Lower leg skin (tissue), 4 donors: ENCODE measurements at regions not wholly inside any gene's neighbourhood (a gene's known extent, or its start where the extent isn't known, plus 50 kb on each side); places are given as distances from the start of the nearest gene placed in this dataset.

ENCODE experiments used
- DNase-seq, 2 donors: peaks; one replicate each; pipeline ENCODE4 v3.0.0-alpha.2; 2019; ENCODE audit warnings: low spot score in 2 of 2
- H3K4me3 ChIP-seq: fragments of 200-600 bp; sonication (generic); 2 replicates; pipeline ENCODE4 v1.5.1; 2017; ENCODE audit warnings: mild to moderate bottlenecking, low read depth; ENCODE audit not compliant: poor library complexity, severe bottlenecking
- POLR2A ChIP-seq, 2 donors: fragments of 450-650 bp; IDR thresholded peaks; one replicate each; pipeline ENCODE4 v1.6.1; 2016 to 2017; ENCODE audit warnings: antibody characterized with exemption in 2 of 2, mild to moderate bottlenecking in 1 of 2, moderate library complexity in 1 of 2
- WGBS, 2 donors: methylation state at CpG; one replicate each; pipeline ENCODE4 v1.1.5; 2018; 5-methylcytosine and 5-hydroxymethylcytosine counted together
- intact Hi-C: fragments of 100-400 bp; cut with DNase I; formaldehyde crosslinking; loops from one replicate; pipeline ENCODE4 v1.15.0; 2023; ENCODE audit warnings: low total_unique reads
- TF ChIP-seq, protein P1 (sequence below), 3 donors: fragments of 450-650 bp; IDR thresholded peaks; one replicate each; pipeline ENCODE4 v1.5.1; 2016; ENCODE audit warnings: antibody characterized with exemption in 3 of 3, mild to moderate bottlenecking in 3 of 3, moderate library complexity in 2 of 3

DNA sequence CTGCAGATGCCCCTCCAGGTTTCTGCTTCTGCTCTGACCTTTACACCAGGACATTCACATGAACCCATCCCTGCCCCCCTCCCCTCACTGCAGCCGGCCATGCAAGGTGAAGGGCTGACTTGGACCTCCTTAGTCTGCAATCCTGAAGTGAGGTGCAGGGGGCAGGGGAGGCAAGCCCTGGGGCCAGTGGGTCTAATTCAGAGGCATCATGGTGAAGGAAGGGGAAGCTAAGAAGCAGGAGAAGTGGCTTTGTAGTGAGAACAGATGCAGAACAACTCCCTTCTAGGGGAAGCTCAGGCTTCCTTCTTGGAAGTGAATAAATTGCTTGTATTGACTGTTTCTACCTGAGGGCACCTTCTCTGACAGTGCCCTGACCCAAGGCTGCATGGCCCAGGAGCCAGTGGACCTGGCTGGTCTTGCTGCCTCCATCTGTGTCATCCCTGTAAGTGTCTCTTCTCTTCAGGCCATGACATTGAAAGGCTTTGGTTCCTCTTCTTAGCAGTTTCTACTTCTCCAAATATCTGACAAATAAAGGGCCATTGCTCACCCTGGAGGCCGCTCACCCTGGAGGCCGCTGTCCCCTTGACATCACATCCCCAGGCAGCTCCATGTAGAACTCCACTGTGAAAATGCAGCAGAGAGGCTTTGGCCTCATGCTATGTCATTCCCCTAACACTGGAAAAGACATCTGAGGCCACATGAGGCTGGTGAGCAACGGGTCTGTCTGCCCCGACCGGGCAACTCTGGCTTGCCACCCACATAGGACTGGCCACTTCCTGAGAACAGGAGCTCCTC is 55.3 kb downstream of the GADD45G start:
- intact Hi-C loops: no loop called here
- no peak for DNase-seq
- WGBS, 2 donors: 84 to 88% methylated on average over 5 to 6 of the region's 6 CpGs
- no peak overlapping the region for H3K4me3 ChIP-seq
- no peak for TF ChIP-seq POLR2A (IDR thresholded peaks at IDR 0.05)
- TF ChIP-seq, protein P1, sequence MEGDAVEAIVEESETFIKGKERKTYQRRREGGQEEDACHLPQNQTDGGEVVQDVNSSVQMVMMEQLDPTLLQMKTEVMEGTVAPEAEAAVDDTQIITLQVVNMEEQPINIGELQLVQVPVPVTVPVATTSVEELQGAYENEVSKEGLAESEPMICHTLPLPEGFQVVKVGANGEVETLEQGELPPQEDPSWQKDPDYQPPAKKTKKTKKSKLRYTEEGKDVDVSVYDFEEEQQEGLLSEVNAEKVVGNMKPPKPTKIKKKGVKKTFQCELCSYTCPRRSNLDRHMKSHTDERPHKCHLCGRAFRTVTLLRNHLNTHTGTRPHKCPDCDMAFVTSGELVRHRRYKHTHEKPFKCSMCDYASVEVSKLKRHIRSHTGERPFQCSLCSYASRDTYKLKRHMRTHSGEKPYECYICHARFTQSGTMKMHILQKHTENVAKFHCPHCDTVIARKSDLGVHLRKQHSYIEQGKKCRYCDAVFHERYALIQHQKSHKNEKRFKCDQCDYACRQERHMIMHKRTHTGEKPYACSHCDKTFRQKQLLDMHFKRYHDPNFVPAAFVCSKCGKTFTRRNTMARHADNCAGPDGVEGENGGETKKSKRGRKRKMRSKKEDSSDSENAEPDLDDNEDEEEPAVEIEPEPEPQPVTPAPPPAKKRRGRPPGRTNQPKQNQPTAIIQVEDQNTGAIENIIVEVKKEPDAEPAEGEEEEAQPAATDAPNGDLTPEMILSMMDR (IDR thresholded peaks at IDR 0.05): no peak

DNA sequence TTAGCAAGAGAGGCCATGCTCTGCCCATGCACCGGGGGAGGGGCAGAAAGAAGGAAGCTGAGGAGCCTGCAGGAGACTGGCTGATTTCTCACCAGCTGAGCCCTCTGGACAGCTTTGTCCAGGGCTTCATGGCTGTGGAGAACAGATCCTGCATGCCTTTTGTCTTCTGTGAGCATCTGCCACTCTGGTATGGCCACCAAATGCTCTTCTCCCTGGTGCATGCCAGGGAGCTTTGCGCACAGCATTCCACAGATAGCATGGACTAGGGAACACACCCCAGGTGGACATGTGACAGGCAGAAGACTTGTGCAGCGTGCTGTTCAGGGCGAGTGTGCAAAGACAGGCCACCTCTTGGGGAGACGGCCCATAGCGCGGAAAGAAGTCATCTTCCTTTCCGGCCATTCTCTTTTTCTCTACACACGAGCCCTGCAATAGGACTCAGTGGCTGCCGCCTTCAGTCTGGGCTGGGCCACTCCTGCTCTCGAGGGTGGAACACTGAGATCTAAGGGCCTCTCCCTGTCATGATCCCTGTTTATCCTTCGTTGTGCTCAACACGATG is 56.7 kb downstream of the GADD45G start:
- intact Hi-C loops: no loop called here
- peak in 1 of 2 donors; percentile 84 for DNase-seq
- 21 to 43% methylated on average over 13 of the region's 13 CpGs for WGBS, 2 donors
- TF ChIP-seq, protein P1 (IDR thresholded peaks at IDR 0.05): no peak
- no peak for TF ChIP-seq POLR2A (IDR thresholded peaks at IDR 0.05)
- H3K4me3 ChIP-seq: no peak overlapping the region

DNA sequence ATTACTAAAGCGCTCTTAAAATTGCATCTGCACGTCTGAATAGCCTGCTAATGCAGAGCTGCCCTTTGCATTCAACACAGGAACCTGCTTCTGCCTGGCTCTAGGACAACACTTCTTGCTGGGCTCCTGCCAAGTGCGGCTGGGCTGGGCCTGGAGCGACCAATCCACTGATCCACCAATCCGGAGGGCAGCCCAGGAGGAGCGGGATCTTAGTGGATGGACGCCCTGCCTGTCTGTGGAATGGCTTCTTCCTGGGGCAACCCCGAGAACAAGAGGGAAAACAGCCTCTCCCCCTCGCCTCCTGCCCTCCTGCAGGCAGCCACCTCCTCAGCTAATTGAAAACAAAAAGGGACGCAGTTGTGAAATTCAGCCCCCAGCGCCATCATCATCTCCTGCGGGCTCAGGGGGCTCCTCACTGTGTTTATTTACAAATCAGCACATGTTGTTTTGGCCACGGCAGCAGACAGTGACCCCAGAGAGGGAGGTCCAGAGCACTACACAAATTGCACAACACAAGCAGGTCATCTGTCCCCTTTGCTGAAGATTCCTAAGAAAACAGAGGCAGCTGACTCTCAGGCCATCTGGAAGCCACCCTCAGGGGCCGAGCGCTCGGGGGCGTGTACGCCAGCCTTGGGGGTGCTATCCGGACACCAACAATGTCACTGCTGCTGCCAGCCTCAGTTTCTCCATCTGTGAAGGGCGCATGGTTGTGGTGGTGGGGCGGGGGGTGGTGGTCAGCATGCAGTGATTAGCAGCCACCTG is 57.3 kb downstream of the GADD45G start:
- no peak overlapping the region for H3K4me3 ChIP-seq
- TF ChIP-seq POLR2A (IDR thresholded peaks at IDR 0.05): no peak
- TF ChIP-seq, protein P1 (IDR thresholded peaks at IDR 0.05): no peak
- WGBS, 2 donors: 35 to 47% methylated on average over 17 to 21 of the region's 21 CpGs
- DNase-seq: peak; percentile 94 to 99
- intact Hi-C loops: no loop called here

DNA sequence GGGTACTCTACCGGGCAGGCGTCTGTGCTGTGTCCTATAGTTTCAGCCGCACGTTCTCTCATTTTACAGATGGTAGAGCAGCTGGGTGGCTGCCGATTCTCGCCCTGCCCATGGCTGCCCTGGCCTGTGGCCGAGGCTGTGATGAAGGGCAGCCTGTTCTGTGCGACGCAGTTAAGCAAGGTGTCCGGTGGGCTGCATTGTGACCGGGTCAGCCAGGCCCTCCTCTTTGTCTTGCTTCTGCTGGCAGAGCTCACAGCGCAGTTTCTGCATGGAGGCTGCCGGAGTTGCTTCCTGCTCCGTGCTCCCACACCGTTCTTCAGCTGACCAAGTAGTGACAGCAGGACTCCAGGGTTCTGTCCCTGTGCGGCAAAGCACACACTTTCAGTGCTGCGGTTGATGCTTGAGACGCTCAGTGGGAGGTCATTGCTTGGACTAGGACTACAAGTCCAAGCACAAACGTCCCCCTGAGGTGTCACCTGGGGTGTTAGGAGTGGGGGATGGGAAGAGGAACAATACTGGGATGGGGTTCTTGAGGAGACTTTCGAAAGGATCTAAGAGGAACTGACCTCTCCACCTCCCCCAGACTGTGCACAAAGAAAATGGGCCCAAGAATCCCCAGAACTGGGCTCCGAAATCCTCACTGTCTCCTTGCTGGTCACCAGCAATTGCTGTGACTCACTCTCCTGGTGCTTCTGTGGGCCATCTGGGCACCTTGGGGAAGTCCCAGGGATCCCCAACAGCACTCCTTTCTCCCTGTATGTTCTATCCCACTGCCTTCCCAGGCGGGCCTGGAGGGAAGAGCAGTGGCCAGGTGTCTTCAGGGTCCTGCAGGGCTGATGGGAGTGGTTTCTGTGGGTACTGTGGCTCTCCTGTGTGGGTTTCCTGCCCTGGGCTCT is 58.2 kb downstream of the GADD45G start:
- no peak overlapping the region for H3K4me3 ChIP-seq
- peak in 1 of 2 donors; percentile 85 for DNase-seq
- intact Hi-C loops: no loop called here
- WGBS, 2 donors: 92% methylated on average over 21 to 22 of the region's 22 CpGs
- TF ChIP-seq POLR2A (IDR thresholded peaks at IDR 0.05): no peak
- TF ChIP-seq, protein P1 (IDR thresholded peaks at IDR 0.05): no peak

DNA sequence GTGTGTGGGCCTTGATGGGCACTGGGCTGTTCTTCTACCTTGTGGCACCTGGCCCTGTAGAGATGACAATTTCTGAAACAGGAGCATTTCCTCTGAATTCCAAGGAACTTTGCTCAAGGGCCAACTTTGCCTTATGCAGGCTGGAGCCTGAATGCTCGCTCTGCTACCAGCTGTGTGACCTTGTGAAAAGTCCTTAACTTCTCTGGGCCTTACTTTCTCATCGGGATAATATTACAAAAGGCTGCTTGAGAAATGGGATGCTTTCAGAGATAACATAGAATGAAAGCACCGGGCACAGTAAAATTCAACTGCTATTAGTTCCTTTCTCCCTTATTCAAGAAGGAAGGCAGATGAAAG is 58.8 kb downstream of the GADD45G start:
- intact Hi-C loops: no loop called here
- DNase-seq: no peak
- TF ChIP-seq POLR2A (IDR thresholded peaks at IDR 0.05): no peak
- TF ChIP-seq, protein P1 (IDR thresholded peaks at IDR 0.05): no peak
- no peak overlapping the region for H3K4me3 ChIP-seq
- 95% methylated on average over 3 of the region's 3 CpGs for WGBS, 2 donors
